Activated T-helper 17 cell treated with anti-CD3 and anti-CD28 coated beads, Interleukin-2, amount 50 U/mL, for 72 hours (primary cell): ENCODE measurements at regions not wholly inside any gene's neighbourhood (a gene's known extent, or its start where the extent isn't known, plus 50 kb on each side); places are given as distances from the start of the nearest gene placed in this dataset.

Experiments
- ATAC-seq: fragments of 150-1000 bp; cut with Tn5 transposase; replicated peaks from 2 replicates; pipeline ENCODE4 v1.10.0; 2021; ENCODE audit warnings: mild to moderate bottlenecking, moderate library complexity
- H3K27ac Mint-ChIP-seq: one replicate; pipeline ENCODE4 v1.8.0; 2022; ENCODE audit warnings: mixed read lengths
- H3K27me3 Mint-ChIP-seq: one replicate; pipeline ENCODE4 v1.8.0; 2022; ENCODE audit warnings: mixed read lengths
- H3K36me3 Mint-ChIP-seq: one replicate; pipeline ENCODE4 v1.8.0; 2022; ENCODE audit warnings: low read depth, mild to moderate bottlenecking, mixed read lengths
- H3K4me1 Mint-ChIP-seq: one replicate; pipeline ENCODE4 v1.8.0; 2022; ENCODE audit warnings: mixed read lengths
- H3K4me3 Mint-ChIP-seq: one replicate; pipeline ENCODE4 v1.8.0; 2022; ENCODE audit warnings: mild to moderate bottlenecking, mixed read lengths
- H3K9me3 Mint-ChIP-seq: one replicate; pipeline ENCODE4 v1.8.0; 2022; ENCODE audit warnings: mixed read lengths

DNA sequence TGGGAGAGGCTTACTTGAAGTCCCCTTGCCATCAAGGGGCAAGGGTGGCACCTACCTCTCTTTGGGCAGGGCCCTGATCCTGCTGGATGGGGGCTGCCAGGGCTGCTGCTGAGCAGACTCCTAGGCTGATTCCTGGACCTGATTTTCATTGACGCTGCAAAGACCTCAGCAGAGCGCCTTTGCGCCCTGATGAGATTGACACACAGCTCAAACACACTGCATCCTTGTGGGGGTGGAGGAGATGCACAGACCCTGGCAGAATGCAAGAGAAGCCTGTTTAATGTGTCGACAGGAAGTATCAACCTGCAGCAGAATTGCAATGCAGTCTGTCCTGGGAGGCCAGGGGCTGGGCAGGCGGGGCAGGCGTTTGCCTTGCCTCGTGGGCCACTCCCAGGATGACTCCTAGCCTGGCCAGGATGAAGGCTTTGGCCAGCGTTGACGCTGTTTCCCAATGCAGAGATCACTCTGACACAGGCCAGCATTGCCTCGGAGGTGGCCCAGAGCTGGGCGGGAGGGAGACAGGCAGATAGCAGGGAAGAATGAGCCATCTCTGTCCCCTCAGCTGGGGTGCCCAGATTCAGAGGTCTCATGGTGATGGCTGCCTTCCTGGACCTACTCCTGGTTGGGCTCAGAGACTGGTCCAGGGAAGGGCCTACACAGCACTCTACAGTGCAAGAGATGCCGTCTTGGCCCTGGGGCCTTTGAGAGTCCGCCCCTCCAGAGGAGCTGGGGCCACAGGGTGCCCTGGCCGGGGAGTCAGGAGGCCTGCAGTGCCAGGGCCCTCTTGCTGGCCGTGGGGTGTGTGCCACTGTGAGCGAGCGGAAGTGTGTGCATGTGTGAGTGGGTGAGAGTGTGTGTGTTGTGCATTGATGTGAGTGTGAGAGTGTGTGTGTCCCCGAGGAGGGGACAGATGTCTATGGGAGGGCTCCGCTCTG, 108.3 kb downstream of the KIF26A start:
- H3K27me3 Mint-ChIP-seq = no peaks in the 10 kb centered on the region
- no peaks in the 10 kb centered on the region for H3K36me3 Mint-ChIP-seq
- no peak overlapping the region for H3K4me3 Mint-ChIP-seq
- H3K4me1 Mint-ChIP-seq = no peaks in the 10 kb centered on the region
- H3K27ac Mint-ChIP-seq = no peak overlapping the region
- H3K9me3 Mint-ChIP-seq = no peaks in the 10 kb centered on the region
- ATAC-seq = no peak

DNA sequence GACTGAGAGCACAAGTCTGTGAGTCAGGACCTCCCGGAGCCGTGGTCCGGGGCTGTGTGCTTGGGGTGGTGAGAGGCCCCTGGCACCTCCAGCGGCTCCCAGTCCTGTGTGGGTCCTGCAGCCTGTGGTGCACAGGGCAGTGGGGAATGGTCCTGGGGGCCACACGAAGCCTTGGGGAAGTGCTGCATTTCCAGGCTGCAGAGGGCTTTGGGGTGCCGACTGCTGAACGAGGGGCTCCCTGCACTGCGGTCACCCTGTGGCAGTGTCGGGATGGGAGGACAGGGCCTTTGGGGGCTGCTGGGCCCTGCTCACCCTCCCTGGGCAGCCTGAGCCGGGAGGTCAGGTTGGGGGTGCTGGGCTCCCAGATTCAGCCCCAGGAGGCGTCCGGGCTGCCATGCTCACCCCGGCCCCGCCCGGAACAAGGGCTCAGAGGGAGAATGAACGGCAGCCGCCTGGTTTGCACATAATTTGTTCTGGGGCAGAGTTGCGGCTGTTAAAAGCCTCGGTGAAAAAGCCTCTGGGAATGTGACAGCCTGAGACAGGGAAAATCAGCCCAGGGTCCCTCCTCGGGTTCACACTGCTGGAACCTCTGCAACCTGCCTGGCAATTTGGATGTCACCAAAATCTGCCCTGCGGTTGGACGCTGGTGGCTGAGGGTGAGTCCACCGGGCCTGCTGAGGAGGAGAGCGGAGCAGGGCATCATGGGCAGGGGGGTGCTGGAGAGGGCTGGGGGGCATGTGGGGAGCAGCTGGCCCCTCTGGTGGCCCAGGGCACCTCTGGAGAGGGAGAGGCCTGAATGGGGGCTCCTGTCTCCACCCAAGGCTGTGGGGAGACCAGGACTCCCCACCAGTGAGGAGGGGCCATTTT, 109.2 kb downstream of the KIF26A start:
- Mint-ChIP-seq H3K4me1 (no peaks in the 10 kb centered on the region), H3K27ac (no peak overlapping the region), H3K4me3 (no peak overlapping the region), H3K36me3 (no peaks in the 10 kb centered on the region), H3K27me3 (no peaks in the 10 kb centered on the region), H3K9me3 (no peaks in the 10 kb centered on the region)
- ATAC-seq = no peak

DNA sequence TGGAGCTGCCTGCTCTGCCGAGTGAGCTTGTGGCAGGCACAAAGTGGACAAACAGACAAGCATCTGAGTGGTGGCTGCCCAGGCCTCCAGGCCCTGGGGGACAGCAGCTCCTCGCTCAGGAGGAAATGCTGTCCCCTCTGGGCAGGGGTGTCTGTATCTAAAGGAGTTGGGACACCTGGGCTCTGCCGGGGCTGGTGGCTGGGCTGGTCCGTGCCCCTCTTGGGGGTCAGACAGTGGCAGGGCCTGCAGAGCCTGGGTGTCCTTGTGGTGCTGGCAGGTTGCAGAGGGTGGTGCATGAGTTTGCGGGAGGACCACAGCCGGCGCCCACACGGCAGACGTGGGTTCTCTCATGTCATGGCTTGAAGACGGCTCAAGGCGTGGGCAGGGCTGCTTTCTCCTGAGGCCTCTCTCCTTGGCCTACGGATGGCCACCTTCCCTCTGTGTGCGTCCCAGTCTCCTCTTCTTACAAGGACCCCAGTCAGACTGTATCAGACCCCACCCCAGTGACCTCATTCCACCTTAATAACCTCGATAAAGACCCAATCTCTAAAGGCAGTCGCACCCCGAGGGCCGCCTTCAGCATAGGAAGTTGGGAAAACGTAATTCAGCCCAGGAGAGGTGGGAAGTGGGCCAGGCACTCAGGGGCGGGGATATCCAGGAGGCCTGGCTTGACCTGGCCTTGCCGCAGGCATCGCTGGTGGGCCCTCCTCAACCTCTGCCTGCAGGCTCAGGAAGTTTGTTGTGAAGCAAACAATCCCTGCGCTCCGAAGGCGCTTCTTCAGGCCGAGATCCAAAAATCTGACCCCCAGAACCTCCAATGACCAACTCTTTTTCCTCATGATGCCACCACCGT, 110.0 kb downstream of the KIF26A start:
- H3K36me3 Mint-ChIP-seq = no peaks in the 10 kb centered on the region
- ATAC-seq = no peak
- no peaks in the 10 kb centered on the region for H3K9me3 Mint-ChIP-seq
- H3K27me3 Mint-ChIP-seq = no peaks in the 10 kb centered on the region
- no peak overlapping the region for H3K27ac Mint-ChIP-seq
- no peak overlapping the region for H3K4me3 Mint-ChIP-seq
- no peaks in the 10 kb centered on the region for H3K4me1 Mint-ChIP-seq

- Mint-ChIP-seq H3K4me1 (no peaks in the 10 kb centered on the region), H3K27me3 (no peaks in the 10 kb centered on the region), H3K36me3 (no peaks in the 10 kb centered on the region), H3K4me3 (no peak overlapping the region), H3K27ac (no peak overlapping the region), H3K9me3 (no peaks in the 10 kb centered on the region)
- ATAC-seq = no peak
Measured at GRCh38 chr14:104249089-104249488, 110.7 kb downstream of the KIF26A start.

DNA sequence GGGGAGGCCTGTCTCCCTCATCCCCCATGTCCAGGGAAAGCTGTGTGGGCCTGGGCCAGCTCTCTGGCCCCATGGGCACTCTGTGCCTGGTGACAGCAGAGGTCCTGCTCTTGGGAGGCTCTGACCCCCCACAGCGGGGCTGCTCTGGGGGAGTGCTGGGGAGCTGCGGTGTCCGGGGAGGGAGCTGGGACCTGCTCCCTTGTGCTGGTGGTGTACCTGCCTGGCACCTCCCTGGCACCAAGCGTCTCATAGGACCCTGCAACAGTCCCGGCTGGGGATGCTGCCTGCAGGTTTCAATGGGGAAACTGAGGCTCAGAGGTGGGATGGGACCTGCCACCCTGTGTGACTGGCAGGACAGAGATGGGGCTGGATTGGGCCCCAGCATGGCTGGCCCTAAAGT, 111.3 kb downstream of the KIF26A start:
- no peak overlapping the region for H3K4me3 Mint-ChIP-seq
- no peak overlapping the region for H3K27ac Mint-ChIP-seq
- H3K27me3 Mint-ChIP-seq = peaks cover 4% of the 10 kb centered on the region

DNA sequence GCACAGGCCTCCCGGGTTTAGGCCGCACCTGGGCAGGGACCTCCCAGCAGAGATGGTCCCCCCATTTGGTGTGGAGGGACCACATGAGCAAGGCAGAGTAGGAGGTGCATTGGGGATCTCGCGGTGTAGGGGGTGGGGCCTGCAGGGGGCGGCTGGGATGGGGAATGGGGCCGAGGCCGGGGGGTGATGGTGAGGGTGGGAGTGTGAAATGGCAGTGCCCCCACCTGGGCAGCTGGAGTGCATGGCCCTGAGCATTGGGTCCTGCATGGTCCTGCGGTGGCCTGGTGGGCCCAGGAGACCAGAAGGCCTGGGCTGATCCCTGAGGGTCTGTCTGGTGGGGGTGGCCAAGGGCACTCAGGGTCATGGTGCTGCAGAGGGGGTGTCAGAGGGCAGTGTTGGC, 111.8 kb downstream of the KIF26A start:
- H3K27me3 Mint-ChIP-seq = peaks cover 4% of the 10 kb centered on the region
- H3K9me3 Mint-ChIP-seq = no peaks in the 10 kb centered on the region
- H3K27ac Mint-ChIP-seq = no peak overlapping the region
- peaks cover 5% of the 10 kb centered on the region for H3K4me1 Mint-ChIP-seq
- no peak for ATAC-seq
- no peaks in the 10 kb centered on the region for H3K36me3 Mint-ChIP-seq
- no peak overlapping the region for H3K4me3 Mint-ChIP-seq

More for the DNA sequence above, 111.3 kb downstream of the KIF26A start:
- Mint-ChIP-seq H3K9me3 (no peaks in the 10 kb centered on the region), H3K36me3 (no peaks in the 10 kb centered on the region), H3K4me1 (peaks cover 5% of the 10 kb centered on the region)
- ATAC-seq = no peak

DNA sequence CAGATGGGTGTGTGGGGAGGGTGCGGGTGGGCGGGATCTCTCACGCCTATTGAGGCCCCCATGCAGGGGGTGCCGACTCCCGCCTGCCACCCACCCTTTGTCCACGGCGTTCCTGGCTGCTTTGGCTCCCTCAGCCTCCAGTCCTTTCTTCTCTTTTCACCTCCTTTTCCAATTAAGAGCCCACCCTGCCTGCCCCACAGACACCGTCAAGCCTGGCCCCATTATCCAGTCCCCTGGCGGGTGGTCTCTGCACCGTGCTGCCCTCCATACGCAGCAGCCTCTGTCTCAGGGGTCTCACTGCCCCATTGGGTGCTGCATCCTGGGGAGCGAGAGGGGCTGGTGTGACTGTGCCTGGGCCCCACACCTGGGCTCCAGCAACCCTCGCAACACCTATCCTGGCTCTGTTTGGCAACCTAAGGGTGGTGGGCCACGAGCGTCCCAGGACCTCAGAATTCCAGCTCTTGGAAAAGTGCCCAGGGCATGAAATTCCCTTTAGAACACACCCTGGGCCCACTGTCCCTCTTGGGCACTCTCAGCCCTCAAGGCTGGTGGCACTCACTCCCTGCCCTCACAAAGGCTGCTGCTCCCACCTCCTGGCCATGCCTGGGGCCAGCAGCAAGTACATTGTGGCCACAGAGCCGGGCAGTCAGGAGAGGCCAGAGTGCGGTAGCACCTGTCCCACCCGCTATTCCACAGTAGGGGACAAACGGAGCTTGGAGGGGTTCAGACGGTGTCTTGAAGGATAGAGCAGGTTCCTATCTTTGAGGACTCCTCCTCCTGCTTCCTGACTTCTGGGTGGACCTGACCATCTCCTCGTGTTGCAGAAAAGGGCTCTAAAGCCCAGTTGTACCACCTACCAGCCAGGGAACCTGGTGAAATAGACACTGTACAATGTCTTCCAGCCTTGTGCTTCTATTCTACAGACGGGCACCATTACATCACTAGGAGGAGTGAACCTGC, 114.1 kb downstream of the KIF26A start:
- no peak for ATAC-seq
- peaks cover 15% of the 10 kb centered on the region for H3K27me3 Mint-ChIP-seq

DNA sequence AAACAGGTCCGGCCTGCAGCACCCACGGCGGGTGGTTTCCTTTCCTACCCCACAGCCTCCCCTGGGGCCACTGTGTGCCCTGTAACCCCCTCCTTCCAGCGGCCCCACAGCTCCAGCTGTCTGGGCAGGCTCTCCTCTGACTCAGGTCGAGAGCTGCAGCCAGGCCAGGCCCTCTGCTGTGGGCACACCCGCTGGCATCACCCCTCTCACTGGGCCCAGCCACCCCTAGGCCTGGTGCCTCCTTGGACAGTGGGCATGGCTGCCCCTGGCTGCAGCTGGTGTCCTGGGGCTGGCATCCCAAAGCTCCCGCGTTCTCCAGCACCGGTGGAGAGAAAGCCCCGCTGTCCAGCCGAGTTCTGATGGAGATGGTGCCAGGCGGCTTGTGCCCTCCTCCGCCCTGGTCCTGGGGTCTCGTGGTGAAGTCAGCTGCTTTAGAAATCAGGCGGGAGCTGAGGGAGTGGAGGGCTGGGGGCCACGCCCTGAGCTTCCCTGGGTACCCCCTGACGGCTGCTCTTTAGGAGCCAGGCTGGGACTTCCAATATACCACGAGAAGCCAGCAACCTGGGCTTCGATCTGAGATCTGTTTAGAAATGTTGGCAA, 114.9 kb downstream of the KIF26A start:
- Mint-ChIP-seq H3K9me3 (no peaks in the 10 kb centered on the region), H3K4me3 (no peak overlapping the region), H3K27ac (no peak overlapping the region), H3K27me3 (peaks cover 21% of the 10 kb centered on the region), H3K4me1 (peaks cover 5% of the 10 kb centered on the region), H3K36me3 (no peaks in the 10 kb centered on the region)
- ATAC-seq = no peak

More for the DNA sequence above, 114.1 kb downstream of the KIF26A start:
- H3K4me1 Mint-ChIP-seq = peaks cover 5% of the 10 kb centered on the region
- H3K4me3 Mint-ChIP-seq = no peak overlapping the region
- H3K9me3 Mint-ChIP-seq = no peaks in the 10 kb centered on the region
- H3K36me3 Mint-ChIP-seq = no peaks in the 10 kb centered on the region
- H3K27ac Mint-ChIP-seq = no peak overlapping the region

- Mint-ChIP-seq H3K36me3 (no peaks in the 10 kb centered on the region), H3K27me3 (peaks cover 23% of the 10 kb centered on the region), H3K4me1 (peaks cover 5% of the 10 kb centered on the region), H3K9me3 (no peaks in the 10 kb centered on the region), H3K4me3 (no peak overlapping the region), H3K27ac (no peak overlapping the region)
- no peak for ATAC-seq
Measured at GRCh38 chr14:104253901-104254353, 115.5 kb downstream of the KIF26A start.

GRCh38 chr14:104254735-104255400, 116.5 kb downstream of the KIF26A start:
- Mint-ChIP-seq H3K9me3 (no peaks in the 10 kb centered on the region), H3K36me3 (no peaks in the 10 kb centered on the region), H3K27me3 (peaks cover 28% of the 10 kb centered on the region), H3K4me3 (no peak overlapping the region), H3K4me1 (peaks cover 5% of the 10 kb centered on the region), H3K27ac (no peak overlapping the region)
- no peak for ATAC-seq

GRCh38 chr14:104256025-104256424, 117.6 kb downstream of the KIF26A start:
- Mint-ChIP-seq H3K9me3 (peaks cover 4% of the 10 kb centered on the region), H3K27ac (no peak overlapping the region), H3K36me3 (no peaks in the 10 kb centered on the region), H3K27me3 (peaks cover 31% of the 10 kb centered on the region), H3K4me1 (peaks cover 5% of the 10 kb centered on the region), H3K4me3 (no peak overlapping the region)
- ATAC-seq = no peak
